A673 (cell line): ENCODE measurements at regions not wholly inside any gene's neighbourhood (a gene's known extent, or its start where the extent isn't known, plus 50 kb on each side); places are given as distances from the start of the nearest gene placed in this dataset.
A peak's percentile ranks its signal among the peaks of the same experiment; 100 is the strongest.

Experiments used
- BruUV-seq: library from RNA; stranded (reverse); fragments of 400-500 nt; replicated peaks from 2 replicates; lab custom pipeline; 2021; lab: Mats Ljungman, UMichigan
- CTCF ChIA-PET: fragments of 300-600 bp; sonication (Branson Sonifier 250); formaldehyde crosslinking; loops from one replicate; lab custom pipeline; 2022; ENCODE audit warnings: antibody characterized with exemption; lab: Charles Lee
- POLR2A ChIA-PET: fragments of 300-600 bp; sonication (Branson Sonifier 250); formaldehyde crosslinking; loops from one replicate; lab custom pipeline; 2022; ENCODE audit warnings: antibody characterized with exemption; ENCODE audit not compliant: low non-redundant PET; lab: Charles Lee
- DNase-seq: peaks from one replicate; pipeline ENCODE4 v3.0.0-alpha.2; 2015; ENCODE audit warnings: low spot score
- H3K27ac ChIP-seq: fragments of 200-600 bp; sonication (generic); 2 replicates; pipeline ENCODE4 v1.5.1; 2016; ENCODE audit warnings: mixed run types, low read depth, mild to moderate bottlenecking, mixed read lengths, antibody characterized with exemption, low read length; ENCODE audit not compliant: poor library complexity, severe bottlenecking
- H3K27me3 ChIP-seq: fragments of 200-600 bp; sonication (generic); replicated peaks from 2 replicates; pipeline ENCODE4 v1.6.1; 2017; ENCODE audit warnings: mixed run types, low read depth, mild to moderate bottlenecking, mixed read lengths, antibody characterized with exemption, low read length; ENCODE audit not compliant: insufficient read depth, poor library complexity
- H3K36me3 ChIP-seq: fragments of 200-600 bp; sonication (generic); 2 replicates; pipeline ENCODE4 v1.6.1; 2016; ENCODE audit warnings: mixed run types, mild to moderate bottlenecking, mixed read lengths, antibody characterized with exemption, low read length; ENCODE audit not compliant: insufficient read depth, poor library complexity, severe bottlenecking
- H3K4me1 ChIP-seq: fragments of 200-600 bp; sonication (generic); 2 replicates; pipeline ENCODE4 v1.6.1; 2017; ENCODE audit warnings: mixed run types, mild to moderate bottlenecking, mixed read lengths, antibody characterized with exemption, low read length; ENCODE audit not compliant: insufficient read depth, poor library complexity, severe bottlenecking
- H3K4me3 ChIP-seq: fragments of 200-600 bp; sonication (generic); 2 replicates; pipeline ENCODE4 v1.5.1; 2016; ENCODE audit warnings: low read depth, mixed run types, mild to moderate bottlenecking, mixed read lengths, low read length; ENCODE audit not compliant: poor library complexity, severe bottlenecking
- H3K9me3 ChIP-seq: fragments of 200-600 bp; sonication (generic); 2 replicates; pipeline ENCODE4 v1.6.1; 2016; ENCODE audit warnings: mixed run types, low read depth, mild to moderate bottlenecking, mixed read lengths, antibody characterized with exemption, low read length; ENCODE audit not compliant: poor library complexity, severe bottlenecking
- EZH2 ChIP-seq: fragments of 200-600 bp; sonication (generic); IDR thresholded peaks from 2 replicates; pipeline ENCODE4 v1.6.1; 2017; ENCODE audit warnings: borderline replicate concordance, low read depth, mild to moderate bottlenecking, mixed read lengths, antibody characterized with exemption, low read length; ENCODE audit not compliant: poor library complexity, severe bottlenecking
- intact Hi-C: fragments of 100-400 bp; cut with micrococcal nuclease; formaldehyde crosslinking; loops from one replicate; pipeline ENCODE4 v1.10.0; 2022; ENCODE audit not compliant: unreplicated experiment
- TF ChIP-seq, protein P1 (sequence below): fragments of 300-800, 200-600 bp; sonication (generic); conservative IDR thresholded peaks from 2 replicates; pipeline ENCODE4 v1.5.1; 2017; ENCODE audit warnings: low read depth, mild to moderate bottlenecking, antibody characterized with exemption, low read length, moderate library complexity, mixed read lengths

DNA sequence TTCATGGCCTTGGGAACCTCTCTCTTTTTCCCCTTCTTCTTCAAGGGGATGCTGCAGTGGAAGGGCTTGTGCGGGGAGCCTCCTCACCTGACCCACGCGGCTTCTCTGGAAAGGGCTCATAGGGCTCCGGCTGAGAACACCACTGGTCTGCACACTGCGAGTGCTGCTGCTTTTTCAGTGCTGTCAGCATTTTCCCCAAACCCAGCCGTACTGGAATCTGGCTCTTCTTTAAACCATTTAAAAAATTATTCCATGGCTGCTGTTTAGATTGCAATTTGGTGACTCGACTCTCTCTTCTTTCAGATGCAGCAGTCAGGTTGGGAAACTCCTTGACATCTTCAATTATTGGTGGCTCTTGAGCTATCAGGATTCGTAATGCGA, 272.6 kb upstream of the DSEL start:
- BruUV-seq: no TSS peak
- intact Hi-C loops: no loop called here
- no peak overlapping the region for H3K27ac ChIP-seq
- CTCF ChIA-PET: no interaction called here
- POLR2A ChIA-PET: no interaction called here
- no peaks in the 10 kb centered on the region for H3K36me3 ChIP-seq
- TF ChIP-seq, protein P1, sequence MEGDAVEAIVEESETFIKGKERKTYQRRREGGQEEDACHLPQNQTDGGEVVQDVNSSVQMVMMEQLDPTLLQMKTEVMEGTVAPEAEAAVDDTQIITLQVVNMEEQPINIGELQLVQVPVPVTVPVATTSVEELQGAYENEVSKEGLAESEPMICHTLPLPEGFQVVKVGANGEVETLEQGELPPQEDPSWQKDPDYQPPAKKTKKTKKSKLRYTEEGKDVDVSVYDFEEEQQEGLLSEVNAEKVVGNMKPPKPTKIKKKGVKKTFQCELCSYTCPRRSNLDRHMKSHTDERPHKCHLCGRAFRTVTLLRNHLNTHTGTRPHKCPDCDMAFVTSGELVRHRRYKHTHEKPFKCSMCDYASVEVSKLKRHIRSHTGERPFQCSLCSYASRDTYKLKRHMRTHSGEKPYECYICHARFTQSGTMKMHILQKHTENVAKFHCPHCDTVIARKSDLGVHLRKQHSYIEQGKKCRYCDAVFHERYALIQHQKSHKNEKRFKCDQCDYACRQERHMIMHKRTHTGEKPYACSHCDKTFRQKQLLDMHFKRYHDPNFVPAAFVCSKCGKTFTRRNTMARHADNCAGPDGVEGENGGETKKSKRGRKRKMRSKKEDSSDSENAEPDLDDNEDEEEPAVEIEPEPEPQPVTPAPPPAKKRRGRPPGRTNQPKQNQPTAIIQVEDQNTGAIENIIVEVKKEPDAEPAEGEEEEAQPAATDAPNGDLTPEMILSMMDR: no peak
- TF ChIP-seq EZH2: no peak
- H3K4me3 ChIP-seq: no peak overlapping the region
- H3K27me3 ChIP-seq: no peaks in the 10 kb centered on the region
- no peak for DNase-seq
- H3K4me1 ChIP-seq: no peaks in the 10 kb centered on the region
- H3K9me3 ChIP-seq: no peaks in the 10 kb centered on the region

DNA sequence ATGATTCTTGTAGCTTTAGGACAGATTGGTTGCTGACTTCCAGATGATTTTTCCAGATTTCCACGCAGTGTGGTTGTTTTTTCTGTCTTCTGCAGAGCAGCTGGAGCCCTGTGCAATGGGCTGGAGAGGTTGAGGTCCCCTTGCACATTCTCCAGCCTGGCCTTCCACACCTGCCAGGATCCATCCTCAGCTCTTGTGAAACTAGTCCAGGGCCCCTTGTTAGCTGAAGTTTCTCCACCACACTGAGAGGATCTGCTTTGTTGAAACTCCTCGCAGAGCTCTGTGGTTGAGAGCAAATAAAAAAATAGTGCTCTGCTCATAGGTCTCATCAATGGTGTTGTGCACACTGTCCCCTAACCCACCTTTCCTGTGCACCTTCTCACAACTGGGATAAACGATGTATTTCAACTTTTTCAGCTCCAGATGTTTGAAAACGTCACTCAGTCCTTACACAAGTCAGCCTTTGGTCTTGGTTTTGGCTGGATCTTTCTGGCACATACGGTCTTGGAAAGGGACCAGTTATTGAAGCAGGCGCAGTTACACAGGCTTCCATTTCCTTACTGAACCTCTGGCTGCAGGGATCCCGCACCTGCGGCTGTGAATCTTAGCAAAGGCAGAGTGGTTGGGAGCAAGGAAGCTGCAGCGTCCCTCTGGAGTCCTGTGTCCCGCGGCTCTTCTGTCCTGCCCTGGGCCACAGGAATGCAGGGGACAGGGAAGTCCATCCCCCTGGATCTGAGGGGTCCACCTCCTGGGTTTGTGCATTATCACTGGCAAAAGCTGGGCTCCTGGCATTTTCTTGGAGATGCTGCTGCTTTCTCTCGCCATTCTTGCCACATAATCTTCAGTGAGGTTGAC, 272.0 kb upstream of the DSEL start:
- POLR2A ChIA-PET: no interaction called here
- Histone ChIP-seq H3K36me3 (no peaks in the 10 kb centered on the region), H3K27ac (no peak overlapping the region), H3K4me3 (no peak overlapping the region), H3K9me3 (no peaks in the 10 kb centered on the region), H3K27me3 (no peaks in the 10 kb centered on the region), H3K4me1 (peaks cover under 1% of the 10 kb centered on the region)
- DNase-seq: no peak
- no peak for TF ChIP-seq EZH2
- TF ChIP-seq, protein P1: no peak
- no TSS peak for BruUV-seq
- CTCF ChIA-PET: no interaction called here
- intact Hi-C loops: no loop called here

DNA sequence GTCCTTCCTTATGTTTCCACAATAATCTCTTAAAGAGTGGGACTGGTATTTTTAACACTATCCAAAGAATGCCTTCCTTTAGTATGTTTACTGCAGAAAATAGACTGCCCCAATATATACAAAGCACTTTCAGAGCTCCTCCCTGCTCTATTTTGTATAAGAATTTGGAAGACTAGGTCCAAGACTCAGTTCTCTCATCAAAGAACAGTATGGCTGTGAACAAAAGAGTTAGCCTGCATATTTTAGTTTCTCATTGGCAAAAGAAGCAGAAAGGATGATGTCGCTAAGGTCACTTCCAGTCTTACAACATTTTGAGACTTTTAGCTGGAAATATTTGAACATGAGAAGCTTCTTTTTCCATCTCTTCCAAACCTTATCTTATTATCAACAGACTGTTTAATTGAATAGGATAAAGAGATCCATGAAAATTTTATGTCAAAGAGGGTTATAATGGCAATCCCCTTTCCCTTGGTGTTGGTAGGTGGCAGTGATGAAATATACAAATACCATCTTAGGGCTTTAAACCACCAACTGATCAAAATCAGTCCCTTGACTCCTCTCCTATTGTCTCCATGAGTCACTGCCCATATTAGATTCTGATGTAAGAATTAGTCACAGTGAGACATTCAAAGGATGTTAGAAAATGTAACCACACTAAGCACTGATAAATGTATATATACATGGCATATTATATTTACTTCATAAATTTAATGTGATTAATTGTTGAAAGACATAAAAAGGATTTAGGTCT, 266.9 kb upstream of the DSEL start:
- no peak overlapping the region for H3K4me3 ChIP-seq
- peak; percentile 78 for DNase-seq
- H3K9me3 ChIP-seq: no peaks in the 10 kb centered on the region
- peaks cover 19% of the 10 kb centered on the region for H3K4me1 ChIP-seq
- TF ChIP-seq, protein P1: no peak
- no peak for TF ChIP-seq EZH2
- BruUV-seq: no TSS peak
- ChIA-PET POLR2A (no interaction called here), CTCF (no interaction called here)
- H3K27me3 ChIP-seq: no peaks in the 10 kb centered on the region
- intact Hi-C loops: loop anchor here (2.0 kb wide), 1 partner anchor 21 kb away; no protein-coding TSS in a partner anchor
- peak overlapping the region; percentile 55 for H3K27ac ChIP-seq
- H3K36me3 ChIP-seq: no peaks in the 10 kb centered on the region
